Loucy (cell line): ENCODE measurements at regions not wholly inside any gene's neighbourhood (a gene's known extent, or its start where the extent isn't known, plus 50 kb on each side); places are given as distances from the start of the nearest gene placed in this dataset.

Source experiments
- EZH2phosphoT487 ChIP-seq: fragments of 200-600 bp; IDR thresholded peaks from 2 replicates; pipeline ENCODE4 v1.6.1; 2018; ENCODE audit warnings: antibody characterized with exemption, mild to moderate bottlenecking, moderate library complexity, borderline replicate concordance
- TF ChIP-seq, protein P1 (sequence below): fragments of 200-600 bp; sonication (generic); conservative IDR thresholded peaks from 2 replicates; pipeline ENCODE4 v1.5.1; 2014; ENCODE audit warnings: mild to moderate bottlenecking, antibody characterized with exemption, low read length

DNA sequence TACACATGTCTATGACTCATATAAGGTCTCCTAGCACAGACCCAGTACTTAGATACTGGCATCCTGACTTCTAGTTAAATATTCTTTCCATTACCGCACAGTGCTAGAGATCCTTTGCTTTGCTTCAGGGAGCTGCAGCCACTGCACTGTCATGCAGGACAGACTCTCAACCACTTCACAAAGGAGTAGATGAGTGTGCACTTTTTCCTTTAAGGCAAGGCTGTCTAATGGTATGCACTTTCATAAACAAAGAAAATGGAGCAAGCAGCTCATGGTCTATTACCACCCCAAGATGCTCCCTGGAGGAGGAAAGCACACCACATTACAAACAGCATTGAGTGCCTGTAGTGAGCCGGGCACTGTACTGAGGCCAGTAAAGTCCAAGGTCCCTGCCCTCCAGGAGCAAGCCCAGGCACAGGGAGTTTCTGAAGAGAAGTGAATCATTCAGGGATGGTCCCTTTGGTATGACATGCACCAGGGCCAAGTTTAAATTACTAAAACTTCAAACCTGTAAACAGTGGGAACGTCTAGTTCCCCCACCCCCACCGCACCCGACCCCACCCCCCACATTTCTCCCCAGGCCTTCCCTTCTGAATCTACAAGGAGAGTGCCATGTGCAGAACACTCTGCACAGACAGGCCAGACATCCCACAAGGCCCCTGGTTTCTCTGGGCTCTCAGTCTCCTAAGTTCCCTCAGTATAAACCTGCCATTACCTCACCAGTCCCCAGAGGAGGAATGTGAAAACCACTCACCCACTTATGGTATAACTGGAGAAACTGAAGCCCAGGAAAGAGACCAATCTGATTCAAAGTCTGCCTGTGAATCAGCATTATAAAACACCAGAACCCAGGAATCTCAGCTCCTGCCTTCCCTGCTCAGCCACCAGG is 107.8 kb upstream of the BCL6 start:
- TF ChIP-seq, protein P1, sequence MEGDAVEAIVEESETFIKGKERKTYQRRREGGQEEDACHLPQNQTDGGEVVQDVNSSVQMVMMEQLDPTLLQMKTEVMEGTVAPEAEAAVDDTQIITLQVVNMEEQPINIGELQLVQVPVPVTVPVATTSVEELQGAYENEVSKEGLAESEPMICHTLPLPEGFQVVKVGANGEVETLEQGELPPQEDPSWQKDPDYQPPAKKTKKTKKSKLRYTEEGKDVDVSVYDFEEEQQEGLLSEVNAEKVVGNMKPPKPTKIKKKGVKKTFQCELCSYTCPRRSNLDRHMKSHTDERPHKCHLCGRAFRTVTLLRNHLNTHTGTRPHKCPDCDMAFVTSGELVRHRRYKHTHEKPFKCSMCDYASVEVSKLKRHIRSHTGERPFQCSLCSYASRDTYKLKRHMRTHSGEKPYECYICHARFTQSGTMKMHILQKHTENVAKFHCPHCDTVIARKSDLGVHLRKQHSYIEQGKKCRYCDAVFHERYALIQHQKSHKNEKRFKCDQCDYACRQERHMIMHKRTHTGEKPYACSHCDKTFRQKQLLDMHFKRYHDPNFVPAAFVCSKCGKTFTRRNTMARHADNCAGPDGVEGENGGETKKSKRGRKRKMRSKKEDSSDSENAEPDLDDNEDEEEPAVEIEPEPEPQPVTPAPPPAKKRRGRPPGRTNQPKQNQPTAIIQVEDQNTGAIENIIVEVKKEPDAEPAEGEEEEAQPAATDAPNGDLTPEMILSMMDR: no peak
- no peak for TF ChIP-seq EZH2phosphoT487
